H1 (cell line): ENCODE measurements at regions not wholly inside any gene's neighbourhood (a gene's known extent, or its start where the extent isn't known, plus 50 kb on each side); places are given as distances from the start of the nearest gene placed in this dataset.

Experiments
- CBX8 ChIP-seq: fragments of 300-800, 300-1000 bp; sonication (generic); IDR thresholded peaks from 2 replicates; pipeline ENCODE4 v1.7.1; 2016; ENCODE audit warnings: low read depth, low read length, borderline replicate concordance
- CTCF ChIP-seq, 3 experiments: IDR thresholded peaks; 1 replicate in 2 of 3; 2 replicates in 1 of 3; pipeline versions ENCODE4 v1.5.1 to v1.6.1; 2011; ENCODE audit warnings: low read length in 3 of 3, mild to moderate bottlenecking in 3 of 3, inconsistent platforms in 2 of 3, low read depth in 1 of 3, moderate library complexity in 1 of 3; ENCODE audit not compliant: insufficient read depth in 1 of 3; ENCODE audit errors: control extremely low read depth in 1 of 3
- E2F6 ChIP-seq: IDR thresholded peaks from 2 replicates; pipeline ENCODE4 v1.6.1; 2012; ENCODE audit warnings: inconsistent platforms
- EP300 ChIP-seq, 2 experiments: IDR thresholded peaks; 1 replicate in 1 of 2; 2 replicates in 1 of 2; pipeline ENCODE4 v1.6.1; 2011 to 2012; ENCODE audit warnings: low read depth in 2 of 2, low read length in 2 of 2, mild to moderate bottlenecking in 2 of 2, borderline replicate concordance in 1 of 2, inconsistent platforms in 1 of 2, moderate library complexity in 1 of 2
- EZH2 ChIP-seq: fragments of 200-600 bp; sonication (generic); IDR thresholded peaks from 2 replicates; pipeline ENCODE4 v1.7.1; 2012; ENCODE audit warnings: low read depth, mild to moderate bottlenecking, moderate library complexity, low read length, inconsistent platforms; ENCODE audit not compliant: severe bottlenecking
- KDM5A ChIP-seq: fragments of 200-600 bp; IDR thresholded peaks from 2 replicates; pipeline ENCODE4 v1.7.1; 2012; ENCODE audit warnings: mild to moderate bottlenecking, low read length, inconsistent platforms, mixed read lengths
- NRF1 ChIP-seq: IDR thresholded peaks from 2 replicates; pipeline ENCODE4 v1.6.1; 2011; ENCODE audit warnings: mild to moderate bottlenecking, low read depth, low read length, improper control_type of control experiment
- POLR2A ChIP-seq, 2 experiments: IDR thresholded peaks; 1 replicate in 1 of 2; 2 replicates in 1 of 2; pipeline ENCODE4 v1.6.1; 2011; ENCODE audit warnings: low read depth in 2 of 2, low read length in 2 of 2, mild to moderate bottlenecking in 2 of 2; ENCODE audit errors: control extremely low read depth in 1 of 2
- POLR2AphosphoS5 ChIP-seq: IDR thresholded peaks from 2 replicates; pipeline ENCODE4 v1.6.1; 2011; ENCODE audit warnings: low read depth, low read length
- TAF1 ChIP-seq: IDR thresholded peaks from 2 replicates; pipeline ENCODE4 v1.6.1; 2011; ENCODE audit warnings: mild to moderate bottlenecking, low read depth, low read length
- TEAD4 ChIP-seq: IDR thresholded peaks from 2 replicates; pipeline ENCODE4 v1.6.1; 2012; ENCODE audit warnings: low read depth, low read length, inconsistent platforms, mixed read lengths

GRCh38 chr10:10941127-10941730 lies 76.4 kb upstream of the CELF2 start:
- TF ChIP-seq CTCF (IDR thresholded peaks at IDR 0.05; ENCODE audit: control extremely low read depth in 1 of 3, insufficient read depth in 1 of 3, low read depth in 1 of 3, low read length in 3 of 3) (no peak), TEAD4 (no peak), POLR2A (IDR thresholded peaks at IDR 0.05; ENCODE audit: control extremely low read depth in 1 of 2, low read depth in 2 of 2, low read length in 2 of 2) (no peak), CBX8 (no peak), EZH2 (no peak), POLR2AphosphoS5 (no peak), NRF1 (no peak), E2F6 (no peak), EP300 (IDR thresholded peaks at IDR 0.05; ENCODE audit: borderline replicate concordance in 1 of 2, low read depth in 2 of 2, low read length in 2 of 2) (no peak), TAF1 (no peak), KDM5A (no peak)
